OCI-LY7 (cell line): ENCODE measurements at regions not wholly inside any gene's neighbourhood (a gene's known extent, or its start where the extent isn't known, plus 50 kb on each side); places are given as distances from the start of the nearest gene placed in this dataset.

Experiments
- BruUV-seq: library from RNA; stranded (reverse); fragments of 400-500 nt; replicated peaks from 2 replicates; lab custom pipeline; 2021; lab: Mats Ljungman, UMichigan
- CTCF ChIA-PET: fragments of 300-600 bp; sonication (Branson Sonifier 250); formaldehyde crosslinking; loops from one replicate; lab custom pipeline; 2022; ENCODE audit warnings: antibody characterized with exemption; ENCODE audit not compliant: unreplicated experiment; lab: Charles Lee
- POLR2A ChIA-PET: fragments of 300-600 bp; sonication (Branson Sonifier 250); formaldehyde crosslinking; loops from one replicate; lab custom pipeline; 2022; ENCODE audit warnings: antibody characterized with exemption; lab: Charles Lee
- DNase-seq: peaks from one replicate; pipeline ENCODE4 v3.0.0-alpha.2; 2015; ENCODE audit warnings: low spot score
- H2AFZ ChIP-seq: fragments of 200-600 bp; sonication (generic), shearing (Covaris generic); 2 replicates; pipeline ENCODE4 v1.6.1; 2014; ENCODE audit warnings: mild to moderate bottlenecking, antibody characterized with exemption, low read length, moderate library complexity
- H3K27ac ChIP-seq: fragments of 200-600 bp; sonication (generic); 2 replicates; pipeline ENCODE4 v1.5.1; 2014; ENCODE audit warnings: mixed run types, low read depth, mild to moderate bottlenecking, moderate library complexity, low read length, inconsistent platforms; ENCODE audit not compliant: poor library complexity, severe bottlenecking
- H3K36me3 ChIP-seq: fragments of 200-600 bp; sonication (generic); 2 replicates; pipeline ENCODE4 v1.6.1; 2014; ENCODE audit warnings: mild to moderate bottlenecking, antibody characterized with exemption, low read length, moderate library complexity, mixed read lengths; ENCODE audit not compliant: insufficient read depth
- H3K4me1 ChIP-seq: fragments of 200-600 bp; sonication (generic); 2 replicates; pipeline ENCODE4 v1.5.1; 2014; ENCODE audit warnings: mild to moderate bottlenecking, low read length; ENCODE audit not compliant: insufficient read depth, poor library complexity, severe bottlenecking
- H3K4me2 ChIP-seq: fragments of 200-600 bp; sonication (generic); 2 replicates; pipeline ENCODE4 v1.6.1; 2014; ENCODE audit warnings: mild to moderate bottlenecking, low read length
- H3K4me3 ChIP-seq: fragments of 200-600 bp; sonication (generic); 2 replicates; pipeline ENCODE4 v1.5.1; 2014; ENCODE audit warnings: mild to moderate bottlenecking, low read depth, low read length; ENCODE audit not compliant: poor library complexity, severe bottlenecking
- H3K79me2 ChIP-seq: fragments of 200-600 bp; sonication (generic); 2 replicates; pipeline ENCODE4 v1.6.1; 2016; ENCODE audit warnings: low read depth, mild to moderate bottlenecking, low read length, moderate library complexity, mixed read lengths; ENCODE audit not compliant: insufficient read depth
- H3K9me2 ChIP-seq: fragments of 200-600 bp; sonication (generic); 2 replicates; pipeline ENCODE4 v1.6.1; 2016; ENCODE audit warnings: mild to moderate bottlenecking, low read length, mixed read lengths; ENCODE audit not compliant: insufficient read depth
- H3K9me3 ChIP-seq: fragments of 200-600 bp; sonication (generic); 2 replicates; pipeline ENCODE4 v1.6.1; 2014; ENCODE audit warnings: mild to moderate bottlenecking, mixed run types, low read length, mixed read lengths
- H4K20me1 ChIP-seq: fragments of 200-600 bp; sonication (generic); 2 replicates; pipeline ENCODE4 v1.6.1; 2014; ENCODE audit warnings: mild to moderate bottlenecking, antibody characterized with exemption, low read length, moderate library complexity, mixed read lengths; ENCODE audit not compliant: insufficient read depth
- CTCF ChIP-seq: fragments of 200-600 bp; sonication (generic); conservative IDR thresholded peaks from 2 replicates; pipeline ENCODE4 v1.5.1; 2014; ENCODE audit warnings: mild to moderate bottlenecking, antibody characterized with exemption, low read length, moderate library complexity, mixed read lengths
- EZH2phosphoT487 ChIP-seq: fragments of 200-600 bp; sonication (generic); IDR thresholded peaks from 2 replicates; pipeline ENCODE4 v1.6.1; 2018; ENCODE audit warnings: low read depth, borderline replicate concordance, mild to moderate bottlenecking, mixed run types, antibody characterized with exemption, low read length, moderate library complexity, mixed read lengths
- intact Hi-C: fragments of 100-400 bp; cut with micrococcal nuclease; formaldehyde crosslinking; loops from one replicate; pipeline ENCODE4 v1.10.0; 2022; ENCODE audit not compliant: unreplicated experiment

GRCh38 chr11:116478669-116479668, 293.8 kb downstream of the BUD13 start:
- no peaks in the 10 kb centered on the region for H3K9me2 ChIP-seq
- no peak overlapping the region for H3K4me3 ChIP-seq
- no peaks in the 10 kb centered on the region for H3K36me3 ChIP-seq
- BruUV-seq = no TSS peak
- H3K79me2 ChIP-seq = no peaks in the 10 kb centered on the region
- H2AFZ ChIP-seq = no peak overlapping the region
- CTCF ChIA-PET = interaction anchor here (0.6 kb wide), 1 partner anchor 648 kb away, joined by 4 read pairs; no protein-coding TSS in a partner anchor
- no peak for DNase-seq
- no peaks in the 10 kb centered on the region for H4K20me1 ChIP-seq
- H3K9me3 ChIP-seq = no peaks in the 10 kb centered on the region
- no peaks in the 10 kb centered on the region for H3K4me1 ChIP-seq
- H3K4me2 ChIP-seq = no peak overlapping the region
- POLR2A ChIA-PET = no interaction called here
- intact Hi-C loops = no loop called here
- H3K27ac ChIP-seq = no peak overlapping the region
- TF ChIP-seq CTCF (no peak), EZH2phosphoT487 (no peak)

GRCh38 chr11:116478205-116478604, 294.6 kb downstream of the BUD13 start:
- H3K79me2 ChIP-seq = no peaks in the 10 kb centered on the region
- POLR2A ChIA-PET = no interaction called here
- H4K20me1 ChIP-seq = no peaks in the 10 kb centered on the region
- H3K9me3 ChIP-seq = no peaks in the 10 kb centered on the region
- H3K4me3 ChIP-seq = no peak overlapping the region
- H3K9me2 ChIP-seq = no peaks in the 10 kb centered on the region
- intact Hi-C loops = no loop called here
- CTCF ChIA-PET = interaction anchor here (0.6 kb wide), 1 partner anchor 648 kb away, joined by 4 read pairs; no protein-coding TSS in a partner anchor
- H3K4me1 ChIP-seq = no peaks in the 10 kb centered on the region
- no peak overlapping the region for H2AFZ ChIP-seq
- H3K36me3 ChIP-seq = no peaks in the 10 kb centered on the region
- DNase-seq = no peak
- no TSS peak for BruUV-seq
- no peak overlapping the region for H3K27ac ChIP-seq
- no peak overlapping the region for H3K4me2 ChIP-seq
- no peak for TF ChIP-seq CTCF
- no peak for TF ChIP-seq EZH2phosphoT487
